Renal cortex interstitium (tissue), 11 donors: ENCODE measurements at regions not wholly inside any gene's neighbourhood (a gene's known extent, or its start where the extent isn't known, plus 50 kb on each side); places are given as distances from the start of the nearest gene placed in this dataset.

Source experiments
- DNase-seq, 11 donors: peaks; one replicate each; pipeline ENCODE4 v3.0.0-alpha.2; 2013; ENCODE audit warnings: low read depth in 9 of 11, low spot score in 4 of 11; ENCODE audit errors: extremely low read depth in 1 of 11

- no peak for DNase-seq
These were observed 52.1 kb upstream of the HTATIP2 start for GRCh38 chr11:20311444-20311843.

- DNase-seq, result no peak
These were observed 52.7 kb upstream of the HTATIP2 start for GRCh38 chr11:20310596-20311394.

- no peak for DNase-seq
These were observed 53.4 kb upstream of the HTATIP2 start for GRCh38 chr11:20310137-20310536.

- DNase-seq, result no peak
These were observed 54.1 kb upstream of the HTATIP2 start for GRCh38 chr11:20309231-20310025.

GRCh38 chr11:20308601-20309000, 54.9 kb upstream of the HTATIP2 start:
- no peak for DNase-seq

- DNase-seq, result no peak
These were observed 60.0 kb upstream of the HTATIP2 start for GRCh38 chr11:20303391-20303965.

GRCh38 chr11:20293992-20294391, 69.5 kb upstream of the HTATIP2 start:
- no peak for DNase-seq

- no peak for DNase-seq
These were observed 70.0 kb upstream of the HTATIP2 start for GRCh38 chr11:20293531-20293930.

- DNase-seq, result no peak
These were observed 73.8 kb upstream of the HTATIP2 start for GRCh38 chr11:20289732-20290131.

- DNase-seq, result no peak
These were observed 80.0 kb upstream of the HTATIP2 start for GRCh38 chr11:20283475-20283874.

GRCh38 chr11:20278727-20279126, 84.8 kb upstream of the HTATIP2 start:
- DNase-seq, result no peak

GRCh38 chr11:20277014-20277413, 86.5 kb upstream of the HTATIP2 start:
- no peak for DNase-seq

- DNase-seq, result peak in 6 of 11 donors; percentile 3 to 33 (median 12)
These were observed 87.2 kb upstream of the HTATIP2 start for GRCh38 chr11:20275987-20276965.

GRCh38 chr11:20274031-20274430, 89.5 kb upstream of the HTATIP2 start:
- DNase-seq, result no peak

GRCh38 chr11:20261526-20261925, 101.3 kb upstream of the DBX1 start:
- DNase-seq, result no peak

- no peak for DNase-seq
These were observed 100.0 kb upstream of the DBX1 start for GRCh38 chr11:20260307-20260706.

GRCh38 chr11:20259506-20259905, 99.2 kb upstream of the DBX1 start:
- no peak for DNase-seq

GRCh38 chr11:20258376-20258895, 98.2 kb upstream of the DBX1 start:
- no peak for DNase-seq

- no peak for DNase-seq
These were observed 96.7 kb upstream of the DBX1 start for GRCh38 chr11:20256925-20257324.
